HepG2 (cell line): ENCODE measurements at regions not wholly inside any gene's neighbourhood (a gene's known extent, or its start where the extent isn't known, plus 50 kb on each side); places are given as distances from the start of the nearest gene placed in this dataset.

Experiments
- ARNTL ChIP-seq: sonication (generic); formaldehyde crosslinking; IDR thresholded peaks from 2 replicates; pipeline ENCODE4 v1.4.0; 2020; ENCODE audit warnings: mild to moderate bottlenecking, missing genetic modification reagents
- ELF1 ChIP-seq: sonication (generic); formaldehyde crosslinking; IDR thresholded peaks from 2 replicates; pipeline ENCODE4 v1.4.0; 2020; ENCODE audit warnings: missing genetic modification reagents
- EP300 ChIP-seq, 3 experiments: sonication (generic) in 1 of 3; formaldehyde crosslinking in 1 of 3; IDR thresholded peaks; 2 replicates each; pipeline versions ENCODE4 v1.5.1 to v1.6.1; 2011 to 2020; ENCODE audit warnings: low read depth in 2 of 3, low read length in 2 of 3, borderline replicate concordance in 1 of 3, improper control_type of control experiment in 1 of 3, mild to moderate bottlenecking in 1 of 3, missing genetic modification reagents in 1 of 3, moderate library complexity in 1 of 3
- HDAC2 ChIP-seq: sonication (generic); formaldehyde crosslinking; IDR thresholded peaks from 2 replicates; pipeline ENCODE4 v1.4.0; 2020; ENCODE audit warnings: missing genetic modification reagents
- KLF9 ChIP-seq: IDR thresholded peaks from 2 replicates; pipeline ENCODE4 v1.6.1; 2016; ENCODE audit warnings: low read depth
- LBX2 ChIP-seq: sonication (generic); formaldehyde crosslinking; IDR thresholded peaks from 2 replicates; pipeline ENCODE4 v1.5.0; 2020; ENCODE audit warnings: missing genetic modification reagents, mild to moderate bottlenecking, borderline replicate concordance
- NFE2L2 ChIP-seq: fragments of 150-350 bp; IDR thresholded peaks from 2 replicates; pipeline ENCODE4 v1.6.1; 2014; ENCODE audit warnings: low read length
- POLR2A ChIP-seq, 2 experiments: IDR thresholded peaks; 2 replicates each; pipeline ENCODE4 v1.6.1; 2011; ENCODE audit warnings: low read depth in 2 of 2, low read length in 2 of 2, mild to moderate bottlenecking in 1 of 2, moderate library complexity in 1 of 2; ENCODE audit not compliant: insufficient read depth in 1 of 2
- TF ChIP-seq, protein P1 (sequence below): sonication (generic); formaldehyde crosslinking; IDR thresholded peaks from 2 replicates; pipeline ENCODE4 v1.5.0; 2020; ENCODE audit warnings: mild to moderate bottlenecking, missing genetic modification reagents, moderate library complexity

DNA sequence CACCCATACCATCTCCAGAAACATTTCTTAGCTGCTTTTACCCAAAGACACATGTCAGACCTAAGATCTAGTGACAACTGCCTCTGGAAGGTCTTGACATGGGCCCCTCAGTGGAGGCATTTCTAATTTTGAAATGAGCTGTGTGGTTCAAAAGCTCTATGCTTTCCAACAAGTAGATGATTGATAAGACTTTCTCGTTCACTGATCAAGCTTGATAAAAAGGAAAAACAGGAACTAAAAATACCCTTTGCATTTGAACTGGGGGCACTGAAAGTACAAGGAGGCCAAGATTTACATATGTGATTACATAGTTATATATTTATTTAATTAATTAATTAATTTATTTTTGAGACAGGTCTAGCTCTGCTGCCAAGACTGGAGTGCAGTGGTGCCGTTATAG lies 61.3 kb upstream of the SCOC start:
- TF ChIP-seq EP300 (IDR thresholded peaks at IDR 0.05; ENCODE audit: low read depth in 2 of 2, low read length in 2 of 2) (no peak), EP300 (CRISPR knock-in tag; IDR thresholded peaks at IDR 0.05; ENCODE audit: borderline replicate concordance) (no peak), NFE2L2 (no peak), KLF9 (CRISPR knock-in tag) (no peak), LBX2 (CRISPR knock-in tag) (no peak), HDAC2 (no peak), ARNTL (CRISPR knock-in tag) (no peak), POLR2A (IDR thresholded peaks at IDR 0.05; ENCODE audit: insufficient read depth in 1 of 2, low read depth in 2 of 2, low read length in 2 of 2) (no peak), ELF1 (CRISPR knock-in tag) (no peak)
- TF ChIP-seq, protein P1, sequence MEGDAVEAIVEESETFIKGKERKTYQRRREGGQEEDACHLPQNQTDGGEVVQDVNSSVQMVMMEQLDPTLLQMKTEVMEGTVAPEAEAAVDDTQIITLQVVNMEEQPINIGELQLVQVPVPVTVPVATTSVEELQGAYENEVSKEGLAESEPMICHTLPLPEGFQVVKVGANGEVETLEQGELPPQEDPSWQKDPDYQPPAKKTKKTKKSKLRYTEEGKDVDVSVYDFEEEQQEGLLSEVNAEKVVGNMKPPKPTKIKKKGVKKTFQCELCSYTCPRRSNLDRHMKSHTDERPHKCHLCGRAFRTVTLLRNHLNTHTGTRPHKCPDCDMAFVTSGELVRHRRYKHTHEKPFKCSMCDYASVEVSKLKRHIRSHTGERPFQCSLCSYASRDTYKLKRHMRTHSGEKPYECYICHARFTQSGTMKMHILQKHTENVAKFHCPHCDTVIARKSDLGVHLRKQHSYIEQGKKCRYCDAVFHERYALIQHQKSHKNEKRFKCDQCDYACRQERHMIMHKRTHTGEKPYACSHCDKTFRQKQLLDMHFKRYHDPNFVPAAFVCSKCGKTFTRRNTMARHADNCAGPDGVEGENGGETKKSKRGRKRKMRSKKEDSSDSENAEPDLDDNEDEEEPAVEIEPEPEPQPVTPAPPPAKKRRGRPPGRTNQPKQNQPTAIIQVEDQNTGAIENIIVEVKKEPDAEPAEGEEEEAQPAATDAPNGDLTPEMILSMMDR: no peak
